ENCODE measurements at regions not wholly inside any gene's neighbourhood (a gene's known extent, or its start where the extent isn't known, plus 50 kb on each side); places are given as distances from the start of the nearest gene placed in this dataset.
A peak's percentile ranks its signal among the peaks of the same experiment; 100 is the strongest.

GRCh38 chr17:55580596-55581133 is 69.4 kb upstream of the SMIM36 start:
- FAIRE-seq = no peak

- FAIRE-seq = no peak
These were observed 66.4 kb upstream of the SMIM36 start for GRCh38 chr17:55577687-55578086.

- FAIRE-seq = no peak
These were observed 65.8 kb upstream of the SMIM36 start for GRCh38 chr17:55576996-55577586.

- peak; percentile 57 for FAIRE-seq
These were observed 65.2 kb upstream of the SMIM36 start for GRCh38 chr17:55576237-55576995.

GRCh38 chr17:55575058-55575636 is 63.9 kb upstream of the SMIM36 start:
- FAIRE-seq = no peak

GRCh38 chr17:55572599-55572998 is 61.3 kb upstream of the SMIM36 start:
- FAIRE-seq = no peak

GRCh38 chr17:55572139-55572538 is 60.9 kb upstream of the SMIM36 start:
- FAIRE-seq = no peak

- no peak for FAIRE-seq
These were observed 59.8 kb upstream of the SMIM36 start for GRCh38 chr17:55571095-55571494.

- no peak for FAIRE-seq
These were observed 59.1 kb upstream of the SMIM36 start for GRCh38 chr17:55570391-55570790.

GRCh38 chr17:55567240-55568214 is 56.3 kb upstream of the SMIM36 start:
- FAIRE-seq = no peak

GRCh38 chr17:55564081-55564480 is 52.8 kb upstream of the SMIM36 start:
- FAIRE-seq = no peak

GRCh38 chr17:55563363-55563762 is 52.1 kb upstream of the SMIM36 start:
- FAIRE-seq = no peak

- no peak for FAIRE-seq
These were observed 50.8 kb upstream of the SMIM36 start for GRCh38 chr17:55561973-55562495.

GRCh38 chr17:55561316-55561972 is 50.2 kb upstream of the SMIM36 start:
- FAIRE-seq = no peak
